Body of pancreas (tissue), 4 donors: ENCODE measurements at regions not wholly inside any gene's neighbourhood (a gene's known extent, or its start where the extent isn't known, plus 50 kb on each side); places are given as distances from the start of the nearest gene placed in this dataset.

ENCODE experiments used
- ATAC-seq: fragments of 150-250 bp; one replicate; pipeline ENCODE4 v1.9.1; 2016
- DNase-seq, 4 donors: peaks; one replicate each; pipeline ENCODE4 v3.0.0-alpha.2; 2019
- H3K27ac ChIP-seq, 4 donors: fragments of 200-600 bp; sonication (generic); 1 replicate in 3 of 4; 2 replicates in 1 of 4; pipeline versions ENCODE4 v1.5.1 to v1.6.1; 2016 to 2019; ENCODE audit warnings: mild to moderate bottlenecking in 1 of 4, mixed read lengths in 1 of 4, moderate library complexity in 1 of 4
- H3K27me3 ChIP-seq, 2 donors: fragments of 200-600 bp; sonication (generic); one replicate each; pipeline ENCODE4 v1.6.0; 2016; ENCODE audit warnings: mild to moderate bottlenecking in 1 of 2
- H3K36me3 ChIP-seq, 2 donors: fragments of 200-600 bp; sonication (generic); replicated peaks in 1 of 2; 2 replicates each; pipeline ENCODE4 v1.5.1; 2016; ENCODE audit warnings: low read depth in 2 of 2; ENCODE audit not compliant: insufficient read depth in 1 of 2
- H3K4me1 ChIP-seq: fragments of 200-600 bp; sonication (generic); one replicate; pipeline ENCODE4 v1.6.0; 2016
- H3K4me3 ChIP-seq, 2 donors: fragments of 200-600 bp; sonication (generic); 1 replicate in 1 of 2; 2 replicates in 1 of 2; pipeline ENCODE4 v1.5.1; 2016 to 2019
- H3K9me3 ChIP-seq, 3 donors: fragments of 200-600 bp; sonication (generic); 1 replicate in 2 of 3; 2 replicates in 1 of 3; pipeline ENCODE4 v1.5.1; 2016
- POLR2A ChIP-seq, 3 donors: fragments of 450-650 bp; IDR thresholded peaks; one replicate each; pipeline ENCODE4 v1.6.1; 2016; ENCODE audit warnings: antibody characterized with exemption in 3 of 3, mild to moderate bottlenecking in 2 of 3
- WGBS, 2 donors: methylation state at CpG; one replicate each; pipeline ENCODE4 v1.1.5; 2017; 5-methylcytosine and 5-hydroxymethylcytosine counted together
- intact Hi-C: fragments of 100-400 bp; cut with DNase I; formaldehyde crosslinking; loops from one replicate; pipeline ENCODE4 v1.15.1; 2023
- TF ChIP-seq, protein P1 (sequence below), 7 experiments: fragments of 450-650 bp in 4 of 7; fragments of 200-600 bp in 3 of 7; sonication (generic) in 3 of 7; IDR thresholded peaks; one replicate each; pipeline ENCODE4 v1.5.1; 2016 to 2019; ENCODE audit warnings: antibody characterized with exemption in 7 of 7

DNA sequence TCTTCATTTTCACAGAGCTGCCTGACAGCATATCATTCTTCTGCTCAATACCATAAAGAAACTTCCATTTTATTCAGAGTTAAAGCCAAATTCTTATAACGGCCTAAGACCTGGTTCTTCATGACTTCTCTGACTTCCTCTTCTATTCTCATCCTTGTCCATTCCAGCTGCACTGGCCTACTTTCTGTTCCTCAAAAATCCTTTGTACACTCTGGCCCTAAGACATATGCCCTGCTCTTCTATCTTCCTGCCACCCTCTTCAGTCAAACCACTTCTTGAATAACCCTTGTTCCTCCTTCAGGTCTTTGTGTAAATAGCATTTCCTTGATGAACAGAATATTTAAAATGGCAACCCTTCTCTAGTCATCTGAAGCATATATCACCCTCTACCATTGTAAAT, 1338.7 kb upstream of the ADGRL2 start:
- ATAC-seq, result no peak
- intact Hi-C loops, result no loop called here
- TF ChIP-seq POLR2A (IDR thresholded peaks at IDR 0.05), result no peak
- TF ChIP-seq, protein P1, sequence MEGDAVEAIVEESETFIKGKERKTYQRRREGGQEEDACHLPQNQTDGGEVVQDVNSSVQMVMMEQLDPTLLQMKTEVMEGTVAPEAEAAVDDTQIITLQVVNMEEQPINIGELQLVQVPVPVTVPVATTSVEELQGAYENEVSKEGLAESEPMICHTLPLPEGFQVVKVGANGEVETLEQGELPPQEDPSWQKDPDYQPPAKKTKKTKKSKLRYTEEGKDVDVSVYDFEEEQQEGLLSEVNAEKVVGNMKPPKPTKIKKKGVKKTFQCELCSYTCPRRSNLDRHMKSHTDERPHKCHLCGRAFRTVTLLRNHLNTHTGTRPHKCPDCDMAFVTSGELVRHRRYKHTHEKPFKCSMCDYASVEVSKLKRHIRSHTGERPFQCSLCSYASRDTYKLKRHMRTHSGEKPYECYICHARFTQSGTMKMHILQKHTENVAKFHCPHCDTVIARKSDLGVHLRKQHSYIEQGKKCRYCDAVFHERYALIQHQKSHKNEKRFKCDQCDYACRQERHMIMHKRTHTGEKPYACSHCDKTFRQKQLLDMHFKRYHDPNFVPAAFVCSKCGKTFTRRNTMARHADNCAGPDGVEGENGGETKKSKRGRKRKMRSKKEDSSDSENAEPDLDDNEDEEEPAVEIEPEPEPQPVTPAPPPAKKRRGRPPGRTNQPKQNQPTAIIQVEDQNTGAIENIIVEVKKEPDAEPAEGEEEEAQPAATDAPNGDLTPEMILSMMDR (IDR thresholded peaks at IDR 0.05), result no peak

DNA sequence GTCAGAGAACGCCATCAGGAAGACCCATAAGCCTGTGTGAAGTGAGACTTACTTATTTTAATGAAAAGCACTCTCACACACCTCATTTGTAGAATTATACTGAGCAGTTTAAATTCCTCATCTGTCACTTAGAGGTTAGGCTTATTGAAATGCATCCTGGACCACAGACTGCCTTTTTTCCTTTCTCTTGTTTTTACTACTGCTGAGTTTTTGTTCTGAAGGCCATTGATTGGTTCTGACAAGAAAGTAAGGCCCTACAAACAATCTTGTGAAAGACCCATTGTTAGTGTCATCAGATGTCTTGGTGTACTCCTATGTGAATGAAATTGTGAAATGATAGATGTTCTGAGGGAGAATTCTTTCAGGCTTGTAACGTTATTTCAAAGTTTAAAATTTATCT, 1343.3 kb upstream of the ADGRL2 start:
- DNase-seq, result no peak
- Histone ChIP-seq H3K9me3 (no peaks in the 10 kb centered on the region), H3K4me3 (no peak overlapping the region), H3K27me3 (no peaks in the 10 kb centered on the region), H3K4me1 (no peaks in the 10 kb centered on the region), H3K27ac (no peak overlapping the region), H3K36me3 (no peaks in the 10 kb centered on the region)
- no peak for ATAC-seq
- intact Hi-C loops, result no loop called here
- 36 to 45% methylated on average over 2 of the region's 2 CpGs for WGBS, 2 donors
- no peak for TF ChIP-seq POLR2A (IDR thresholded peaks at IDR 0.05)
- TF ChIP-seq, protein P1 (IDR thresholded peaks at IDR 0.05), result no peak

More for the DNA sequence above, 1338.7 kb upstream of the ADGRL2 start:
- Histone ChIP-seq H3K4me3 (no peak overlapping the region), H3K27ac (no peak overlapping the region), H3K36me3 (no peaks in the 10 kb centered on the region), H3K9me3 (no peaks in the 10 kb centered on the region), H3K27me3 (no peaks in the 10 kb centered on the region), H3K4me1 (no peaks in the 10 kb centered on the region)
- no peak for DNase-seq
- 54 to 64% methylated on average over 1 of the region's 1 CpG for WGBS, 2 donors

DNA sequence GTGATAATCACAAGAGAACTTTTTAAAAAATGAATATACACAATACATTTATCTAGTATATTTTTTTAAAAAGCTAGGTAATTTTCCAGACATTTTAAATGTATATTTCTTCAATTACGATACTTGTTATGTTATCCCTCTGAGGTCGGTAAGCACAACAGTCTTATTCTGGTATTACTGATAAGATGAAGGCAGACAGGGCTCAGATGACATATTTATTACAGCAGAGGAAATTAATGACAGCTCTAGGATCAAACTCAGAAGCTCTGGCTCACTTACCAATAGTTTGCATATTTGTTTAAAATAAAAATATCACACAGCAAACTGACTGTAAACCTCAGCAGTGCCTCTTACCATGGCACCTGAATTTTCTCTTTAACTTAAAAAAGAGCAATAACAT, 1347.0 kb upstream of the ADGRL2 start:
- no peak overlapping the region for H3K27ac ChIP-seq
- no peaks in the 10 kb centered on the region for H3K9me3 ChIP-seq
- no peak for ATAC-seq
- no peaks in the 10 kb centered on the region for H3K36me3 ChIP-seq
- no peak for TF ChIP-seq POLR2A (IDR thresholded peaks at IDR 0.05)
- TF ChIP-seq, protein P1 (IDR thresholded peaks at IDR 0.05), result no peak
- no peaks in the 10 kb centered on the region for H3K27me3 ChIP-seq
- intact Hi-C loops, result no loop called here
- 12 to 25% methylated on average over 2 of the region's 2 CpGs for WGBS, 2 donors
- no peak for DNase-seq
- H3K4me1 ChIP-seq, result no peaks in the 10 kb centered on the region
- no peak overlapping the region for H3K4me3 ChIP-seq

DNA sequence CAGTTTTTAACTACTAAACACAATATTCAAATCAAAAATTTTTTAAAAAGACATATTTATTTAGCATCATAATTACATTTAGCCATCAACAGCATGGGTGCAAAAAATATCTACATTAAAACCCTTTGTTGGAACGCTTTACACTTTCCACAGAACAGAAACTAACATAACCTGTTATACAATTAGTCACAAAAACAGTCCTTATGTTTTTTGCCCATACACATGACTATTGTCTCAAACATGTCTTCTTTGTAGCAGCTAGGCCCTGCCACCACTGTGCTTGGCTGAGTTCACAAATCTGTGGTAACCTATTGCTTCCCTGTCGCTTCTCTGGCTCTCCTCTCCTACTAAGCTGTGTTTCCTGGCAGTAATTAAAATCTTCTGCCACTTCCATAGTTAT, 1350.0 kb upstream of the ADGRL2 start:
- no peak overlapping the region for H3K27ac ChIP-seq
- intact Hi-C loops, result no loop called here
- TF ChIP-seq POLR2A (IDR thresholded peaks at IDR 0.05), result no peak
- TF ChIP-seq, protein P1 (IDR thresholded peaks at IDR 0.05), result no peak
- no peak overlapping the region for H3K4me3 ChIP-seq
- no peaks in the 10 kb centered on the region for H3K36me3 ChIP-seq
- no peaks in the 10 kb centered on the region for H3K27me3 ChIP-seq
- 67 to 74% methylated on average over 2 of the region's 2 CpGs for WGBS, 2 donors
- no peak for DNase-seq
- no peaks in the 10 kb centered on the region for H3K9me3 ChIP-seq
- no peak for ATAC-seq
- H3K4me1 ChIP-seq, result no peaks in the 10 kb centered on the region

DNA sequence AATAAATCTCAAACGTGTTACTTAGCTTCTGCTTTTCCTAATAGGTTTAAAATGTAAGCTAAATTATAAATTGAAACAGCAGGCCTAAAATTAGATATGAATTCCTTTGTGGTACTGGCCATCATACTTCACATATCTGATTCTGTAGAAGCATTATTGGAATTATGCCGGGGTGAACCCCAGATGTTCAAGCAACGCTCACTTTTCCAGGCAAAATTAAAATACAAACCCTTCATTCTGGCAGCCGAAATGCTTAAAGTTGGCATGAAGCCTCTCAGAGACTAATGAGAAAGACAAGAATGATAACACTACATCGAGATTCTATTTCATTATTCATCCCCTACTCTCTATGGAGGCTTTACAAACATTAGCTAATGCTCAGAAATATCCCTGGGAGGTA, 1352.7 kb upstream of the ADGRL2 start:
- TF ChIP-seq, protein P1 (IDR thresholded peaks at IDR 0.05), result no peak
- no peak for TF ChIP-seq POLR2A (IDR thresholded peaks at IDR 0.05)
- DNase-seq, result no peak
- H3K27ac ChIP-seq, result no peak overlapping the region
- H3K4me1 ChIP-seq, result no peaks in the 10 kb centered on the region
- H3K4me3 ChIP-seq, result no peak overlapping the region
- H3K27me3 ChIP-seq, result no peaks in the 10 kb centered on the region
- 52 to 57% methylated on average over 5 of the region's 5 CpGs for WGBS, 2 donors
- ATAC-seq, result no peak
- no peaks in the 10 kb centered on the region for H3K36me3 ChIP-seq
- intact Hi-C loops, result no loop called here
- H3K9me3 ChIP-seq, result no peaks in the 10 kb centered on the region
